Epithelial cell of esophagus (primary cell): ENCODE measurements at regions not wholly inside any gene's neighbourhood (a gene's known extent, or its start where the extent isn't known, plus 50 kb on each side); places are given as distances from the start of the nearest gene placed in this dataset.
A peak's percentile ranks its signal among the peaks of the same experiment; 100 is the strongest.

Experiments
- DNase-seq: peaks from one replicate; pipeline ENCODE4 v3.0.0; 2010; ENCODE audit warnings: low read depth
- H3K4me3 ChIP-seq: 2 replicates; pipeline ENCODE4 v1.5.1; 2011; ENCODE audit warnings: mild to moderate bottlenecking, low read length, control low read depth
- CTCF ChIP-seq: IDR thresholded peaks from 2 replicates; pipeline ENCODE4 v1.5.1; 2011; ENCODE audit warnings: low read depth, mild to moderate bottlenecking, low read length, control low read depth, inconsistent platforms; ENCODE audit not compliant: insufficient read depth; ENCODE audit errors: missing control alignments

GRCh38 chr3:17801131-17801530 lies 58.7 kb upstream of the TBC1D5 start:
- no peak for TF ChIP-seq CTCF
- DNase-seq = no peak
- H3K4me3 ChIP-seq = no peak overlapping the region

- H3K4me3 ChIP-seq = no peak overlapping the region
- peak; percentile 56 for DNase-seq
- TF ChIP-seq CTCF = no peak
Observed at GRCh38 chr3:17800232-17800631, 57.8 kb upstream of the TBC1D5 start.

- no peak overlapping the region for H3K4me3 ChIP-seq
- no peak for DNase-seq
- TF ChIP-seq CTCF = no peak
Observed at GRCh38 chr3:17799312-17799711, 56.9 kb upstream of the TBC1D5 start.

GRCh38 chr3:17798000-17798399 lies 55.6 kb upstream of the TBC1D5 start:
- H3K4me3 ChIP-seq = no peak overlapping the region
- DNase-seq = no peak
- no peak for TF ChIP-seq CTCF

- H3K4me3 ChIP-seq = no peak overlapping the region
- DNase-seq = peak; percentile 36
- TF ChIP-seq CTCF = no peak
Observed at GRCh38 chr3:17795711-17796110, 53.3 kb upstream of the TBC1D5 start.

GRCh38 chr3:17795280-17795679 lies 52.8 kb upstream of the TBC1D5 start:
- no peak for DNase-seq
- no peak for TF ChIP-seq CTCF
- no peak overlapping the region for H3K4me3 ChIP-seq

GRCh38 chr3:17793542-17794195 lies 51.2 kb upstream of the TBC1D5 start:
- H3K4me3 ChIP-seq = no peak overlapping the region
- no peak for DNase-seq
- TF ChIP-seq CTCF = no peak
